Thoracic aorta (tissue), 2 donors: ENCODE measurements at regions not wholly inside any gene's neighbourhood (a gene's known extent, or its start where the extent isn't known, plus 50 kb on each side); places are given as distances from the start of the nearest gene placed in this dataset.

Experiments used
- ATAC-seq: fragments of 150-250 bp; one replicate; pipeline ENCODE4 v1.8.0; 2017; ENCODE audit warnings: low read depth; ENCODE audit not compliant: insufficient number of reproducible peaks, low FRiP score
- DNase-seq: peaks from one replicate; pipeline ENCODE4 v3.0.0-alpha.2; 2020; ENCODE audit warnings: low spot score
- H3K27ac ChIP-seq, 2 donors: fragments of 200-600 bp; sonication (generic); 1 replicate in 1 of 2; 2 replicates in 1 of 2; pipeline ENCODE4 v1.5.1; 2016; ENCODE audit warnings: mild to moderate bottlenecking in 2 of 2, moderate library complexity in 2 of 2
- H3K27me3 ChIP-seq: fragments of 200-600 bp; sonication (generic); replicated peaks from 2 replicates; pipeline ENCODE4 v1.6.0; 2016; ENCODE audit warnings: mild to moderate bottlenecking; ENCODE audit not compliant: insufficient read depth
- H3K36me3 ChIP-seq: fragments of 200-600 bp; sonication (generic); one replicate; pipeline ENCODE4 v1.5.1; 2016
- H3K4me1 ChIP-seq, 2 donors: fragments of 200-600 bp; sonication (generic); 1 replicate in 1 of 2; 2 replicates in 1 of 2; pipeline versions ENCODE4 v1.5.1 to v1.6.0; 2016; ENCODE audit warnings: low read depth in 2 of 2, mild to moderate bottlenecking in 1 of 2; ENCODE audit not compliant: control insufficient read depth in 1 of 2
- H3K4me3 ChIP-seq: fragments of 200-600 bp; sonication (generic); 2 replicates; pipeline ENCODE4 v1.5.1; 2016; ENCODE audit warnings: mild to moderate bottlenecking
- H3K9me3 ChIP-seq: fragments of 200-600 bp; sonication (generic); 2 replicates; pipeline ENCODE4 v1.5.1; 2016
- TF ChIP-seq, protein P1 (sequence below): fragments of 200-600 bp; sonication (generic); IDR thresholded peaks from one replicate; pipeline ENCODE4 v1.5.1; 2019; ENCODE audit warnings: antibody characterized with exemption

DNA sequence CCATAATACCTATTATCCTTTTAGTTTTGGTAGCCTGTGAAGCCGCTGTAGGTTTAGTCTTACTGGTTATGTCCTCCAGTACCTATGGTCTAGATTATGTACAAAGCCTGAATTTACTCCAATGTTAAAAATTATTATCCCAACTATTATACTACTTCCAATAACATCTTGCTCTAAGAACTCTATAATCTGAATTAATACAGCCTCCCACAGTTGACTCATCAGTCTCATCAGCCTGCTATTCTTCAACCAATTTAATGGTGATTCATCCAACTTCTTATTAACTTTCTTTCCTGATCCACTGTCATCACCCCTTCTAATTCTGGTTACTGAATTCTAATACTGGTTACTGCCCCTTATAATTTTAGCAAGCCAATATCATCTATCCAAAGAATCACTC is 370.3 kb upstream of the OPRM1 start:
- no peaks in the 10 kb centered on the region for H3K27me3 ChIP-seq
- H3K27ac ChIP-seq, result no peak overlapping the region
- H3K4me1 ChIP-seq, result no peaks in the 10 kb centered on the region
- TF ChIP-seq, protein P1, sequence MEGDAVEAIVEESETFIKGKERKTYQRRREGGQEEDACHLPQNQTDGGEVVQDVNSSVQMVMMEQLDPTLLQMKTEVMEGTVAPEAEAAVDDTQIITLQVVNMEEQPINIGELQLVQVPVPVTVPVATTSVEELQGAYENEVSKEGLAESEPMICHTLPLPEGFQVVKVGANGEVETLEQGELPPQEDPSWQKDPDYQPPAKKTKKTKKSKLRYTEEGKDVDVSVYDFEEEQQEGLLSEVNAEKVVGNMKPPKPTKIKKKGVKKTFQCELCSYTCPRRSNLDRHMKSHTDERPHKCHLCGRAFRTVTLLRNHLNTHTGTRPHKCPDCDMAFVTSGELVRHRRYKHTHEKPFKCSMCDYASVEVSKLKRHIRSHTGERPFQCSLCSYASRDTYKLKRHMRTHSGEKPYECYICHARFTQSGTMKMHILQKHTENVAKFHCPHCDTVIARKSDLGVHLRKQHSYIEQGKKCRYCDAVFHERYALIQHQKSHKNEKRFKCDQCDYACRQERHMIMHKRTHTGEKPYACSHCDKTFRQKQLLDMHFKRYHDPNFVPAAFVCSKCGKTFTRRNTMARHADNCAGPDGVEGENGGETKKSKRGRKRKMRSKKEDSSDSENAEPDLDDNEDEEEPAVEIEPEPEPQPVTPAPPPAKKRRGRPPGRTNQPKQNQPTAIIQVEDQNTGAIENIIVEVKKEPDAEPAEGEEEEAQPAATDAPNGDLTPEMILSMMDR, result no peak
- DNase-seq (no peak), ATAC-seq (no peak)
- no peaks in the 10 kb centered on the region for H3K36me3 ChIP-seq
- no peaks in the 10 kb centered on the region for H3K9me3 ChIP-seq
- H3K4me3 ChIP-seq, result no peak overlapping the region

DNA sequence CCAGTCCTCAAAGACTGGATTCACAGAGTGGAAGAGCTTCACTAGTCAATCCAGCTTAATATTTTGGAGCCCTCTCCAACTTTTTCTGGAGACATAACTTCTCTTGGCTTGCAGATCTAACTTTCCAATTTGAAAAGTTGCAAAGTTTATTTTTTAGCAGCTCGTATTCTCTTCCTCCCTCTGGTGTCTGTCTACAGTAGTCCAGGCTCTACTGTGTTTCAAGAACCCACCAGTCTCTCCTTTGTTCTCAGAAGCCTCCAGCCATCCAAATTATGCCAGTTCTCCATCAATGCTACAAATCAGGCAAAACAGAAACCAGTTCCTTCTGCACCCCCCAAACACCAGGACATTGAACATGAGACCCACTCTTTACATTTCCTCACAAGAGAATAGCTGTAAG is 376.1 kb upstream of the OPRM1 start:
- TF ChIP-seq, protein P1, result no peak
- no peaks in the 10 kb centered on the region for H3K36me3 ChIP-seq
- H3K9me3 ChIP-seq, result no peaks in the 10 kb centered on the region
- no peak overlapping the region for H3K4me3 ChIP-seq
- H3K4me1 ChIP-seq, result no peaks in the 10 kb centered on the region
- ATAC-seq (no peak), DNase-seq (no peak)
- no peaks in the 10 kb centered on the region for H3K27me3 ChIP-seq
- H3K27ac ChIP-seq, result no peak overlapping the region

DNA sequence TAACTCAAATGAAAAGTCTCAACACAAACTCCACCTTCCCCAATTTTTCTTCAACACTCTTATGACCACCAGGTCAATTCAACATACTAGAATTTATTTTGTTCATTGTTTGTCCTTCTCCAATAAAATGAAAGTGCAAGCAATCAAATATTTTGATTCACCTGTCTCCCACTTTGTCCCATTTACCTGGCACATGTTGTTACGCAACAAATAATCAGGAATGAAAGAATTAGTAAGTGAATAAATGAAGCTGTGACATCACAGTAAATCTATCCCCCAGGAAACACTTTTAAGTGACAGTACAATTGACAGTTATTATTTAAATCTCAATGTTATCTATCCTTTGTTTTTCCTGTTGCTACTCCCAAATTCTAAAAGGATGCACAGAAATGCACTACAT is 393.7 kb upstream of the OPRM1 start:
- no peaks in the 10 kb centered on the region for H3K27me3 ChIP-seq
- no peaks in the 10 kb centered on the region for H3K4me1 ChIP-seq
- ATAC-seq (no peak), DNase-seq (no peak)
- H3K9me3 ChIP-seq, result no peaks in the 10 kb centered on the region
- no peaks in the 10 kb centered on the region for H3K36me3 ChIP-seq
- TF ChIP-seq, protein P1, result no peak
- H3K4me3 ChIP-seq, result no peak overlapping the region
- H3K27ac ChIP-seq, result no peak overlapping the region

DNA sequence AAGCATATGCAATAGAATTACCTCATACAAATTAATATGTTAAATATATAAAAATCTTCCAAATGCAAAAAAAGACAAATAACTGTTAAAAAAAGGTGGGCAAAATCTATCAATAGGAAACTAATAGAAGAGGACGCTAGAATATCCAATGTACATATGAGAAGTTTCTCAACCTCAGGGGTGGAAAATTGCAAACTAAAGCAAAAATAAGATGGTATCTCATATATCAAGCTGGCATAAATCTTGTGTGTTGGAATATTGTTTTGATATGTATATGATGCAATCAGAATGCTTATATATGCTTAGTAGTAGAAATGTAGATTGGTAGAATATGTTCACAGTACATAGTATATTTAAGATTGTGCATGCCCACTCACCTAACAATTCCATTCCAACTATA is 395.0 kb upstream of the OPRM1 start:
- Histone ChIP-seq H3K9me3 (no peaks in the 10 kb centered on the region), H3K27me3 (no peaks in the 10 kb centered on the region), H3K36me3 (no peaks in the 10 kb centered on the region), H3K27ac (no peak overlapping the region), H3K4me3 (no peak overlapping the region), H3K4me1 (no peaks in the 10 kb centered on the region)
- no peak for DNase-seq
- TF ChIP-seq, protein P1, result no peak
- ATAC-seq, result no peak

DNA sequence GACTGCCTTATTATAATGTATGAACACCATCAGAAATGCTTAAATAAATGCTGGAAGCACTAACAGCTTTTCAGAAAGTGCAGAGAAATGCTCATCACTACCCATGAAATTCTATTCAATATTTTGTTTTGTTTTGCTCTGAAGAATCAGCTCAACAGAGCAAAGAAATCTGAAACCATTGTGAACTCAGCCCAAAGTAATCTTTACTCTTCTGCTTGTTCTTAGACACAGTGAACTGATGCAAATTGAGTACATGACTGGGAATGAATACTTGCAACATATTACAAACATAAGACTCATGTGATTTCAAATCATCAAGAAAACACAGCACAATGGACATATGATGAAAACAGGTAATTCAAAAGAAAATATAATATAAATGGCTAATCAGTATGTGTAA is 404.6 kb upstream of the OPRM1 start:
- Histone ChIP-seq H3K4me3 (no peak overlapping the region), H3K27me3 (no peaks in the 10 kb centered on the region), H3K27ac (no peak overlapping the region), H3K9me3 (no peaks in the 10 kb centered on the region), H3K4me1 (no peaks in the 10 kb centered on the region), H3K36me3 (no peaks in the 10 kb centered on the region)
- TF ChIP-seq, protein P1, result no peak
- no peak for DNase-seq
- ATAC-seq, result no peak
